D341Med (cell line): ENCODE measurements at regions not wholly inside any gene's neighbourhood (a gene's known extent, or its start where the extent isn't known, plus 50 kb on each side); places are given as distances from the start of the nearest gene placed in this dataset.

Experiments
- DNase-seq: peaks from one replicate; pipeline ENCODE4 v3.0.0; 2012; ENCODE audit warnings: low spot score

- DNase-seq, result no peak
Observed at GRCh38 chr14:76926521-76927251, 100.5 kb downstream of the LRRC74A start.

- DNase-seq, result no peak
Observed at GRCh38 chr14:76925097-76925441, 98.9 kb downstream of the LRRC74A start.

- DNase-seq, result no peak
Observed at GRCh38 chr14:76924371-76925096, 98.3 kb downstream of the LRRC74A start.

GRCh38 chr14:76923431-76924370 lies 97.5 kb downstream of the LRRC74A start:
- DNase-seq, result no peak

GRCh38 chr14:76922584-76922983 lies 96.4 kb downstream of the LRRC74A start:
- DNase-seq, result no peak

GRCh38 chr14:76922092-76922491 lies 95.9 kb downstream of the LRRC74A start:
- no peak for DNase-seq

GRCh38 chr14:76921088-76921399 lies 94.8 kb downstream of the LRRC74A start:
- DNase-seq, result no peak

GRCh38 chr14:76920331-76921087 lies 94.3 kb downstream of the LRRC74A start:
- peak; percentile 83 for DNase-seq

GRCh38 chr14:76919431-76920330 lies 93.5 kb downstream of the LRRC74A start:
- peak; percentile 81 for DNase-seq
